GM19328 (cell line): ENCODE measurements at regions not wholly inside any gene's neighbourhood (a gene's known extent, or its start where the extent isn't known, plus 50 kb on each side); places are given as distances from the start of the nearest gene placed in this dataset.
"Not testable (repeated sequence)": the region's sequence is repeated elsewhere in the genome, so short reads cannot be mapped to it uniquely, and the experiment has no call there.

Source experiments
- ATAC-seq: cut with Tn5 transposase; IDR thresholded peaks from one replicate; pipeline ENCODE4 v1.9.1; 2021; ENCODE audit warnings: mild to moderate bottlenecking, moderate library complexity; ENCODE audit not compliant: unreplicated experiment

GRCh38 chr10:57094083-57094482 is 733.0 kb upstream of the ZWINT start:
- no peak for ATAC-seq

DNA sequence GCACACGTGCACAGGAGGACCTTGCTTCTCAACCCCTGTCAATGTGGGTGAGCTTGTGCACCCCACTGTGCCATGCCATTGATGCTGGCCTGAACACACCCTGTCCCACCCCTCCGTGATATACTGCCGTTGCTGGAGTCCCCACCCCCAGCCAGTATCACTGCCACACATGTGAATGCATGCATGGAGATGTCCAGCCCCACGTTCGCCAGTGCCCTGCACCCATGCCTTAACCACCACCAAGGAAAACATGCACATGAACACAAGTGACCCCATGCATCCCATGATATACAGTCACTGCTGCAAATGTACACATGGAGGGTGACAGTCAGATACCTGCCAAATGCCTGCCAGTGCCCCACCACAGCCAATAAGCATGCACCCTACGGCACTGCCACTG is 692.5 kb upstream of the ZWINT start:
- ATAC-seq: no peak

- ATAC-seq: no peak
These were observed 688.0 kb upstream of the ZWINT start for GRCh38 chr10:57049096-57049495.

DNA sequence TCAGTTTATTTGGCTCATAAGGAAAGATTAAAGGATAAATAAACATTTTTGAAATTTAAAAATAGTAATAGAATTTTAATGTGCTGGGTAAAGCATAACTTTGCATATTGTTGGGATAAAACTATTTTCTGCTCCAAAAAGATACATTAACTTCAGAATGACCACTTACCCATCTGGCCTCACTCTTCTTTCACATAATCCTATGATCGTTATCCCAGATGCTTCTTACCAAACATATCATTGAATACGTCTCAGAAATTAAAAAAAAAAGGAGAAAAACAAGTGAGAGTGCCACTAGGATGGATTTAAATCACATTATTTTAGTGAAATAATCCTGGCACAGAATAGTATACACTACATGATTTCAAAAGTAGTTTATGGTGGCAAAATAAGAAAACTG is 677.5 kb upstream of the ZWINT start:
- ATAC-seq: no peak

- no peak for ATAC-seq
These were observed 674.3 kb upstream of the ZWINT start for GRCh38 chr10:57035310-57035709.

GRCh38 chr10:57032301-57032700 is 671.2 kb upstream of the ZWINT start:
- not testable (repeated sequence) for ATAC-seq

GRCh38 chr10:57031346-57031745 is 670.3 kb upstream of the ZWINT start:
- no peak for ATAC-seq

DNA sequence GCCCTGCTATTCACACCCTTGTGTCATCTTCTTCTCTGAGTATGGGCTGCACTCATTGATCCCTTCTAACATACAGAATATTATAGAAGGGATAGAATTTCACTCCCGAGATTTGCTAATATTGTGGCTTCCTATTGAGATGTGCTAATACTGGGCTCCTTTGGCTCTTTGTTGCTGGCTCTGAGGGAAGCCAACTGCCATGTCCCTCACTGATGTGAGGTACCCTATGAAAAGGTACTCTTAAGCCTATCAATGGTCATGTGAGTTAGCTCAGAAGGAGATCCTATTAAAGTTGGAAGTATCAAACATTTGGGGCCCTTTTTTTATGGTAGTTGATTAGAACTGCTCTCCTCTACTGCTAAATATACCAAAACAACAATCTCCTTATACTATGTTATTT is 665.2 kb upstream of the ZWINT start:
- ATAC-seq: no peak

- ATAC-seq: no peak
These were observed 662.6 kb upstream of the ZWINT start for GRCh38 chr10:57023626-57024025.

GRCh38 chr10:57018452-57018851 is 657.4 kb upstream of the ZWINT start:
- no peak for ATAC-seq

DNA sequence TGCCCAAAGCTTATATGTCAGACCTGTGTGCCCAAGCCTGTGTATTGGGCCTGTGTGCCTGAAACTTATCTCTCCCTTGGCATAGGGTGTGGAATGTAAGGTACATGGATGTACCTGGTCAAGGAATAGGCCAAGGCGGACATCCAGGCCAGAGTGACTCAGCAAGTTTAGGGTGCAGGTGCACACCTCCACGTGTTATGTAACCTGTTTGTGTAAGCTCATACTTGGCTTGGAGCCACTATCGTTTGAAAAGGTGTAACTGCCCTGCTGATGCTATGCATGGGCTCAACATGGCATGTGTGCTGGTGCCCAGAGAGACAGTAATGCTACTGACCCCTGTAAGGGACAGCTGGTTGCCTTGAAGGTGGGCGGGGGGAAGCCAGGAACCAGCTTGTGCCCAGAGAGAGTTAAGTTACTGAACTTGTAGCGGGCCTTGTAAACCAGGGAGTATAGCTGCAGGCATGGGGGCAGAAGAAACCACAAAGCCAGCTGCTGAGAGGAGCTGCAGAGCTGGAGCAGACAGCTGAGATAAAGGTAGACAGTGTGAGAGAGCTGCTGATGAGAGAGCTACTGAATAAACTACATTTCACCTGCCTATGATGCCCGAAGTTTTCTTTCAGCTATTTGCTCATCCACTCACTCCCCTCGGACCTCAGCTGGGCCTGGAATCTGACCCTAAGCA is 656.4 kb upstream of the ZWINT start:
- no peak for ATAC-seq

DNA sequence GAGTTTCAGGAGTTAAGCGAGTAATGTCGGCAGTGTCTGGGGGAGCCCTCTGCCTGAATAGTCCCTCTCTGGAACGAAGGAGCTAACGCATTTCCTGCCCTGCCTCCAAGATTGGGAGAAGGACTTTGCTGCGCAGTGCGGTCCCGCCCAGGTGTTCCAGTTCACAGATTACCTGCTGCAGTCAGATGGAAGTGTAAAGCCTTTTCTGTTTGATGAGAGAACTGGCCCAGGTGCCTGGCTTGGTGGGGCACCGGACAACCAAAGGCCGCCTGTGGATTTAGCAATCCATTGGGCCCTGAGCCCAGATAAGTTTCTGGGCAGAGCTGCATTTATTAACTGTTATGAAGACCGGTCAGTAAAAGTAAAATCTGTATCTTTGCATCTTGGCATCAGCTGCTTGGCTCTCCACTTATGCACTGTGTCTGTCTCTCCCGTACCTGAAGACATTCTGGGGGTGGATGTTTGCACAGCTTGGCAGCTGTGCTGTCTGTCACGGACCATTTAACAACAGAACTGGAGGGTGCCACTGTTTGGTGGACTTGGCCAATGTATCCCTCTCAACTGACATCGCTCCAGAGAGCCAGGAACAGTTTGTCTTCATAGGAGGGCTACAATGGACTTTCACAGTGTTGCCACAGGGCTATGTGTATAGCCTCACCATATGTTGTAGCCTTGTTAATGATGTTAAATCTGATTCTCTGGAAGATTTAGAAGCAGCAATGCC is 654.7 kb upstream of the ZWINT start:
- ATAC-seq: no peak

- ATAC-seq: no peak
These were observed 654.1 kb upstream of the ZWINT start for GRCh38 chr10:57015187-57015586.

GRCh38 chr10:57014758-57015157 is 653.7 kb upstream of the ZWINT start:
- no peak for ATAC-seq

GRCh38 chr10:57008189-57008588 is 647.1 kb upstream of the ZWINT start:
- ATAC-seq: no peak

DNA sequence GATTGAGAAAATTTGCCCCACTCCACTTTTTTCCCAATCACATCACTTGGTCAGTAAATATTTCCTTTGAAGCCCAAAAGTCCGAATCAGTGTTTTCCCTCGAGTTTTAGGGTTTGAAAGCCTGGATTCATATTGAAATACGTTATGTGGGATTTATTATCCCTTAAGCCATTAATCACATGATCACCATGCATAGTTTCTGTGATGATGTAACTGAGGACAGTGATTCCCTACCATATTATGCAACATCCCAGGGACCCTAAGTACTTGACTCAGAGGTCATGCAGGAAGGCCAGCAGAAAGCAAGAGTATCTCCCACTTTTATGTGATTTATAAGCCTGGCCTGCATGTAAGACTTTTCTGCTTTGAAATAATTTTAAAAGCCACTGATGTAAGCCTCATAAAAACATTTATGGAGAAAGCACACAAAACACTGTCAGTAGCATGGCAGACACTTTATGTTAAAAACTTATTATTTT is 630.6 kb upstream of the ZWINT start:
- ATAC-seq: no peak

- no peak for ATAC-seq
These were observed 614.5 kb upstream of the ZWINT start for GRCh38 chr10:56975513-56975912.

DNA sequence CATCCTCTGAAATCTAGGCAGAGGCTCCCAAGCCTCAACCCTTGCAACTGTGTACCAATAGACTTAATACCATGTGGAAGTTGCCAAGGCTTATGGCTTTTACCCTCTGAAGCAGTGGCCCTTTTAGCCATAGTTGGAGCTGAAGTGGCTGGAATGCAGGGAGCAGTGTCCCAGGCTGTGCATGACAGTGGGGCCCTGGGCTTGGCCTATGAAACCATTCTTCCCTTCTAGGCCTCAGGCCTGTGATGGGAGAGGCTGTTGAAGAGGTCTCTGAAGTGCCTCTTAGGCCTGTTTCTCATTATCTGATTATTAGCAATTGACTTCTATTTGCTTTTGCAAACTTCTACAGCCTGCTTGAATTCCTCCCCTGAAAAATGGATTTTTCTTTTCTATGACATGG is 612.7 kb upstream of the ZWINT start:
- ATAC-seq: no peak

GRCh38 chr10:56943221-56943755 is 582.2 kb upstream of the ZWINT start:
- ATAC-seq: no peak

DNA sequence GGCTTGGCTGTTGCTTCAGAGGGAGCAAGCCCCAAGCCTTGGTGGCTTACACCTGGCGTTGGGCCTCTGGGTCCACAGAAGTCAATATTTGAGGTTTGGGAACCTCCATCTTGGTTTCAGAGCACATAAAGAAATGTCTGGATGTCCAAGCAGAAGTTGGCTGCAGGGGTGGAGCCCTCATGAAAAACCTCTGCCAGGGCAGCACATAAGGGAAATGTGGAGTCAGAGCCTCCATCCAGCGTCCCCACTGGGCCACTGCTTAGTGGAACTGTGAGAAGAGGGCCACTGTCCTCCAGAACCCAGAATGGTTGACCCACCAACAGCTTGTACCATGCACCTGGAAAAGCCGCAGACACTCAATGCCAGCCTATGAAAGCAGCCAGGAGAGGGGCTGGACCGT is 573.5 kb upstream of the ZWINT start:
- ATAC-seq: no peak

DNA sequence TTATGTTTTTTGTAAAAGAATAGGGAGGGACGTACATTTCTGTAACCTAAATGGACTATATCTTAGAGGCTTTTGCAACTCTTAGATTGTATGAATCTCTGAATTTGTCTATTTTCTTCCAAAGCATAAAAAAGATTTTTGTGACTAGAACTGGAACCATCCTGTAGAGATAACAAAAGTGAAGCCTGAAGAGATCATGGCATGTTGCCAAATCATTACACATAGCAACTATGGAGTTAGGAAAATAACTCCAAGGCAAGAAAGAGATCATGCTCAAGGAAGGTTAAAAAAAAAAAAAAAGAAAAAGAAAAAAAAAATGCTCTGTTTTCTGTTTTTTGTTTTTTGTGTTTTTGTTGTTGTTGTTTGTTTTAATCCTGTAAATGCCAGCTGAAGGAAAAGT is 567.7 kb upstream of the ZWINT start:
- no peak for ATAC-seq

- ATAC-seq: no peak
These were observed 566.6 kb upstream of the ZWINT start for GRCh38 chr10:56927701-56928100.
